ENCODE measurements at regions not wholly inside any gene's neighbourhood (a gene's known extent, or its start where the extent isn't known, plus 50 kb on each side); places are given as distances from the start of the nearest gene placed in this dataset.

DNA sequence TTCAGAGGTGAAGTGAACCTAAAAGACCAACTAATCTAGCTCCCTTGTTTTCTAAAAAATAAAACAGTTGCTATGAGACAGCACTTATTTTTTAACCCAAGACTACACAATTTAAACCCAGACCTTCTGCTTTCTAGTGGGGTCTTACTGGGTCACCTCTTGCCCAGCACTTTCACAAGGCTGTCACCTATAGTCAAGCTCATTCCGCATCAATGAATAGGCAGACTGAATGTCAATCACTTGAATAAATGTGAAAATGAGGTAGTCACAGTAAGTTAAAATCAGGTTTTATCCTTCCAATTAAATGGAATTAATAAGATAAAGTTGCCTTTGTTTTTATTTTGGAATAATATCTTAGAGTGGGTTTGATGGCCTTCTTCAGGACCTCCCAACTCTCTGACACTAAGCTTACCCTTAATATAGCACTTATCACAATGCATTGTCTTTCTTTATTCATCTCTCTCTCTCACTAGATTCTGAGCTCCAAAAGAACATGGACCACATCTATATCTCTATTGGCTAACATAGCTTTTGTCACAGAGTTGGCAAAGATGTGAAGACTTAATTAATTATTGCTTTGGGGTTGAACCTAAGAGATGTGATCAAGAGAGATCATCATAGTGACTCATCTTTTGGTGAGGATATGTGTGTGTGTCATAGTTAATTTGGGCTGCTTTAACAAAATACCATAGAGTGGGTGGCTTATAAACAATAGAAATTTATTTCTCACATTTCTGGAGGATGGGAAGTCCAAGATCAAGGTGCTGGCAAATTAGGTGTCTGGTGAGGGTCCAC, 248.7 kb upstream of the DAB1 start:
- Histone ChIP-seq H3K9me3 (ENCODE audit: severe bottlenecking) (no peaks in the 10 kb centered on the region), H3K4me1 (ENCODE audit: insufficient read depth, poor library complexity, severe bottlenecking) (no peaks in the 10 kb centered on the region), H3K27ac (ENCODE audit: poor library complexity, severe bottlenecking) (no peak overlapping the region), H3K27me3 (ENCODE audit: insufficient read depth, poor library complexity, severe bottlenecking) (no peaks in the 10 kb centered on the region), H3K4me3 (ENCODE audit: severe bottlenecking) (no peak overlapping the region), H3K36me3 (ENCODE audit: low read depth) (no peaks in the 10 kb centered on the region)
- ATAC-seq (ENCODE audit: low read depth) = no peak
- DNase-seq (ENCODE audit: low spot score) = no peak
- TF ChIP-seq, protein P1, sequence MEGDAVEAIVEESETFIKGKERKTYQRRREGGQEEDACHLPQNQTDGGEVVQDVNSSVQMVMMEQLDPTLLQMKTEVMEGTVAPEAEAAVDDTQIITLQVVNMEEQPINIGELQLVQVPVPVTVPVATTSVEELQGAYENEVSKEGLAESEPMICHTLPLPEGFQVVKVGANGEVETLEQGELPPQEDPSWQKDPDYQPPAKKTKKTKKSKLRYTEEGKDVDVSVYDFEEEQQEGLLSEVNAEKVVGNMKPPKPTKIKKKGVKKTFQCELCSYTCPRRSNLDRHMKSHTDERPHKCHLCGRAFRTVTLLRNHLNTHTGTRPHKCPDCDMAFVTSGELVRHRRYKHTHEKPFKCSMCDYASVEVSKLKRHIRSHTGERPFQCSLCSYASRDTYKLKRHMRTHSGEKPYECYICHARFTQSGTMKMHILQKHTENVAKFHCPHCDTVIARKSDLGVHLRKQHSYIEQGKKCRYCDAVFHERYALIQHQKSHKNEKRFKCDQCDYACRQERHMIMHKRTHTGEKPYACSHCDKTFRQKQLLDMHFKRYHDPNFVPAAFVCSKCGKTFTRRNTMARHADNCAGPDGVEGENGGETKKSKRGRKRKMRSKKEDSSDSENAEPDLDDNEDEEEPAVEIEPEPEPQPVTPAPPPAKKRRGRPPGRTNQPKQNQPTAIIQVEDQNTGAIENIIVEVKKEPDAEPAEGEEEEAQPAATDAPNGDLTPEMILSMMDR (IDR thresholded peaks at IDR 0.05; ENCODE audit: poor library complexity, severe bottlenecking) = no peak

DNA sequence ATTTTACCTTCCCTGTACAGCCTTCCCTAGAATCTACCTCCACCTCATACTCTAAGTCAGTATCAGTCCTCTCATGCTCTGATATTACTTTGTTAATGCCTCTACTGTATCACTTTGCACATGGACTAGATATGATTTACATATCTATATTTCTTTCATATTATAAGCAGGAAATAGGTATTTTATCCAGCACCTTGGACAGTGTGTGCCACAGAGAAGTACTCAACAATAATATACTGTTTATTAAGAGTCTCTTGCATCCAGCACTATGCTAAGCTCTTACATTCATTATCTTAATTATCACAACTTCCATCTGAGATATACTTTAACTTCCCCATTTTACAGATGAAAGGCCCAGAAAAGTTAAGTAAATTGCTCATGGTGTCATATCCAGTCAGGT, 247.9 kb upstream of the DAB1 start:
- DNase-seq (ENCODE audit: low spot score) (no peak), ATAC-seq (ENCODE audit: low read depth) (no peak)
- no peaks in the 10 kb centered on the region for H3K4me1 ChIP-seq (ENCODE audit: insufficient read depth, poor library complexity, severe bottlenecking)
- no peaks in the 10 kb centered on the region for H3K9me3 ChIP-seq (ENCODE audit: severe bottlenecking)
- TF ChIP-seq, protein P1 (IDR thresholded peaks at IDR 0.05; ENCODE audit: poor library complexity, severe bottlenecking) = no peak
- H3K36me3 ChIP-seq (ENCODE audit: low read depth) = no peaks in the 10 kb centered on the region
- no peaks in the 10 kb centered on the region for H3K27me3 ChIP-seq (ENCODE audit: insufficient read depth, poor library complexity, severe bottlenecking)
- H3K4me3 ChIP-seq (ENCODE audit: severe bottlenecking) = no peak overlapping the region
- H3K27ac ChIP-seq (ENCODE audit: poor library complexity, severe bottlenecking) = no peak overlapping the region

DNA sequence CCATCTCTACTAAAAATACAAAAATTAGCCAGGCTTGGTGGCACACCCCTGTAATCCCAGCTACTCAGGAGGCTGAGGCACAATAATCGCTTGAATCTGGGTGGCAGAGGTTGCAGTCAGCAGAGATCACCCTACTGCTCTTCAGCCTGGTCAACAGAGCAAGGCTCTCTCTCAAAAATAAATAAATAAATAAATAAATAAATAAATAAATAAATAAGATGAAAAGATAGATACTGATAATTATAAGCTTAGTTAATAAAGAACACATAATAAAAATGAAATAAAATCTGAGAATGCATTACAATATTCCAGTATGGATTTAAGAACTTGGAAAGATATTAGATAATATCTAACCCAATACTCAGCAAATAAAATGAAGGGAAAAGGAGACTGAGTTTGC, 235.9 kb upstream of the DAB1 start:
- DNase-seq (ENCODE audit: low spot score) (no peak), ATAC-seq (ENCODE audit: low read depth) (no peak)
- TF ChIP-seq, protein P1 (IDR thresholded peaks at IDR 0.05; ENCODE audit: poor library complexity, severe bottlenecking) = no peak
- H3K27me3 ChIP-seq (ENCODE audit: insufficient read depth, poor library complexity, severe bottlenecking) = no peaks in the 10 kb centered on the region
- H3K4me1 ChIP-seq (ENCODE audit: insufficient read depth, poor library complexity, severe bottlenecking) = no peaks in the 10 kb centered on the region
- H3K4me3 ChIP-seq (ENCODE audit: severe bottlenecking) = no peak overlapping the region
- H3K9me3 ChIP-seq (ENCODE audit: severe bottlenecking) = no peaks in the 10 kb centered on the region
- H3K36me3 ChIP-seq (ENCODE audit: low read depth) = no peaks in the 10 kb centered on the region
- H3K27ac ChIP-seq (ENCODE audit: poor library complexity, severe bottlenecking) = no peak overlapping the region

DNA sequence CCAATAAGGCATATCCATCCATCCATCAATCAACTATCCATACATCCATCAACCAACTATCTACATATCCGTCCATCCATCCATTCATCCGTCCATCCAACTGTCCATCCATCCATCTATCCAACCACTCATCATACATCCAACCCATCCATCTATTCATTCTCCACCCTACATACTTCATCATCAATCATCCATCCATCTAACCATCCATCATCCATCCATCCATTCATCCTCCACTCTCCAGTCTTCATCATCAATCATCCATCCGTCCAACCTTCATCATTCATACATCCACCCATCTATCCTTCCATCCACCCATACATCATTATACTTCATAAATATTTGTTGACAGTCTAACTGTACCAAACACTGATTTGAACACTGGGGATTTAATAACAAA, 231.3 kb upstream of the DAB1 start:
- no peaks in the 10 kb centered on the region for H3K36me3 ChIP-seq (ENCODE audit: low read depth)
- TF ChIP-seq, protein P1 (IDR thresholded peaks at IDR 0.05; ENCODE audit: poor library complexity, severe bottlenecking) = no peak
- ATAC-seq (ENCODE audit: low read depth) (no peak), DNase-seq (ENCODE audit: low spot score) (no peak)
- peaks cover under 1% of the 10 kb centered on the region for H3K27me3 ChIP-seq (ENCODE audit: insufficient read depth, poor library complexity, severe bottlenecking)
- no peaks in the 10 kb centered on the region for H3K9me3 ChIP-seq (ENCODE audit: severe bottlenecking)
- H3K27ac ChIP-seq (ENCODE audit: poor library complexity, severe bottlenecking) = no peak overlapping the region
- H3K4me3 ChIP-seq (ENCODE audit: severe bottlenecking) = no peak overlapping the region
- no peaks in the 10 kb centered on the region for H3K4me1 ChIP-seq (ENCODE audit: insufficient read depth, poor library complexity, severe bottlenecking)

DNA sequence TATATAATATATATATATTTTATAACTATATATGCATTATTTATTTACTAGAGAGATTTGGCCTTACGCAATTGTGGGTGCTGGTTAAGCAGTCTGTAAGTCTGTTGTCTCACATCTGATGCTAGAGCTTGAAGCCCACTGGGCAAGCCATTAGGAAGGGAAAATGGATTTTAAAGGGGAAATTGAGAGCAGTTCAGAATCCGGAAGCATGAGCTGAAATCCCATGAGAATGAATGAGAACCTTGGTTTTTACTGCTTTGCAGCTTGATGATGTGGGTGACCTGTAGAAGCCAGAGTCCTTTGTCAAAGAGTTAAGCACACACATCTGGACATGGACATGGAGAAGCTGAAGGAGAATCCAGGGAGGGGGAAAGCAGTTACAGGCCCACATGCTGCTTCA, 220.8 kb upstream of the DAB1 start:
- no peak overlapping the region for H3K4me3 ChIP-seq (ENCODE audit: severe bottlenecking)
- H3K27ac ChIP-seq (ENCODE audit: poor library complexity, severe bottlenecking) = no peak overlapping the region
- DNase-seq (ENCODE audit: low spot score) (no peak), ATAC-seq (ENCODE audit: low read depth) (no peak)
- H3K9me3 ChIP-seq (ENCODE audit: severe bottlenecking) = no peaks in the 10 kb centered on the region
- H3K36me3 ChIP-seq (ENCODE audit: low read depth) = no peaks in the 10 kb centered on the region
- H3K4me1 ChIP-seq (ENCODE audit: insufficient read depth, poor library complexity, severe bottlenecking) = no peaks in the 10 kb centered on the region
- TF ChIP-seq, protein P1 (IDR thresholded peaks at IDR 0.05; ENCODE audit: poor library complexity, severe bottlenecking) = no peak
- peaks cover 20% of the 10 kb centered on the region for H3K27me3 ChIP-seq (ENCODE audit: insufficient read depth, poor library complexity, severe bottlenecking)
